PC-9 (cell line): ENCODE measurements at regions not wholly inside any gene's neighbourhood (a gene's known extent, or its start where the extent isn't known, plus 50 kb on each side); places are given as distances from the start of the nearest gene placed in this dataset.

Experiments
- CTCF ChIP-seq: fragments of 200-600 bp; sonication (generic); conservative IDR thresholded peaks from 2 replicates; pipeline ENCODE4 v1.6.1; 2017; ENCODE audit warnings: mixed run types, antibody characterized with exemption, mild to moderate bottlenecking, moderate library complexity
- EZH2 ChIP-seq: fragments of 200-600 bp; sonication (generic); IDR thresholded peaks from 2 replicates; pipeline ENCODE4 v1.8.0; 2017; ENCODE audit warnings: antibody characterized with exemption, low read depth

DNA sequence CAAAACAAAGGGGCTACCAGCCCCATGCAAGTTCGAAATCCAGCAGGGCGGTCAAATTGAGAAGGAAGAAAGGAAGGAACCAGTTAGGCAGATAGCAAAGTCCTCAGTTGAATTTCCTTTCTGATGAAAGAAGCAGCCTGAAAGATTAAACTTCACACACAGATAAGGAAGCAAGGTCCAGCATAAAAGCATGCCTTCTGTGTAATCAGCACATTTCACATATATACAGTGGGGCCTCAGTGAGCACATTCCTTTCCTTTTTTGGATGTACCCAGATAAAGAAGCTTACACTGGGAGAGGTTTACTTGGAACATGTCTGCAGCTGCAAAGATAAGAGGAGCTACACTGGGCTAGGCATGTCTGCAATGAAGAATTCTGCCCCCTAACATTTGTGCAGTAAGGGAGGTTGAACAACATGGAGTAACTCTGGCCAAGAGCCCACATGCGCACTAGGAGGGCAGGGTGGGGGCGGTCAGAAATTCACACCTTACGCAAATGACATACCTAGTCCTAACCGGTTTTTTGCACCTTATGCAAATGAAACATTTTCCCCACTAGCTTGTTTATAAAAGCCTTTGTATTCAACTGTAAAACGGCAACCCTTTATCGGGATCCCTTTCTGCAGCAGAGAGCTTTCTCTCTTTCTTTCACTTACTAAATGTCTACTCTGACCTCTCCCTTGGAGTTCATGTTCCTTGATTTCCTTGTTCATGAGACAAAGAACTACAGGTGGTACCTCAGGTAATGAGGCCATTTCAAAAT, 149.7 kb upstream of the FBXL17 start:
- TF ChIP-seq EZH2: no peak
- TF ChIP-seq CTCF: no peak
